ENCODE measurements at regions not wholly inside any gene's neighbourhood (a gene's known extent, or its start where the extent isn't known, plus 50 kb on each side); places are given as distances from the start of the nearest gene placed in this dataset.

DNA sequence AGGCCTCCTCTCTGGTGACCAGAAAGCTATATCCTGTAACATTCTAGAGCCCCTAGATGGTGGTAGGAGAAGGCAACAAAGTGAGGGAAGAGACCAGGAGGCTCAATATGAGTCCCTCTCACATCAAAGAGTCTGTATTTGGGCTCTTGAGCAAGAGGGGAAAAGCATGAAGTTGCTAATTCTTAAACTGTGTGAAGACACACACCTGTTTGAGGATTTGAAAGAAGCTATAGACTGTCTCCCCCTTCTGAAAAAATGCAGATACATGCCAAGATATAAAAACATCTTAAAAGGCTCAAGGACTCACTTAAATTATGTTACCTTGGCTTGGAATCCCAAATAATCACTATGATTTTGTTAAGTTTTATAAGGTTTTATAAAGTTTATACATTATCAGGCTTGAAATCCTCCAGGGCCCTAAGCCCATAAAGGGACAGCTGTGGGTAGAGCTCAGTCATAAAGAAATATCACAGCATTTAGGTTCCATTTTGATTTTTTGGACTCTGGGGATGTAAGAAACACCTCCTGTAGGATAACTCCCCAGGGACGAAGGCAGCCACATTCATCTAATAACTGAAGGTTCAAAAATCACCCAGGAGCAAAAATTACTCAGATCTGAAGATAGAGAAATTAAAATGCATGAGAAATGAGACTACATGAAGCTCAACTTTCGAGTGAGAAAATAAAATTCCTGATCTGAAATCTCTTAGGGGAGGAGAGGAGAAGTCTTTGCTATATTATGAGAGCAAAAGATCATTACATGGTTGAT is 136.1 kb upstream of the LGALSL start:
- no peak for DNase-seq

- no peak for DNase-seq
Measured at GRCh38 chr2:64318476-64318748, 135.6 kb upstream of the LGALSL start.

- DNase-seq, result no peak
Measured at GRCh38 chr2:64319896-64320295, 134.1 kb upstream of the LGALSL start.

- no peak for DNase-seq
Measured at GRCh38 chr2:64322433-64322832, 131.5 kb upstream of the LGALSL start.

DNA sequence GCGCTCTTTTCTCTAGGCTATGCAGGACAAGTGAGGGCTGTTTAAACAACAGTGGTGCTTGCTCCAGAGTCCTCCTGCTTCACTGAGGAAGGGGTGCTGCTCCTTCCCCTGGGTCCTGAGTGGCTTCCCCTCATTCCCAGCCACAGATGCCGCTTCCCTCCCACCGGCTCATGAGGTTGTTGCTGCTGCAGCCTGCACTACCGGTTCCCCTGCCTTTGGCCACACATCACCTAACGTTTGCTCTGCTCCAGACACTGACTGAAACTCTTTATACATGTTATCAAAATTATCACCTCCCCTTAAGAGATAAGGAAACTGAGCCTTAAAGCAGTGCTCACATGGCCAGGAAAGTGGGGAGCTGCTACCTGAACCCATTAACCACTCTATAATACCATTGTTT is 130.8 kb upstream of the LGALSL start:
- no peak for DNase-seq

DNA sequence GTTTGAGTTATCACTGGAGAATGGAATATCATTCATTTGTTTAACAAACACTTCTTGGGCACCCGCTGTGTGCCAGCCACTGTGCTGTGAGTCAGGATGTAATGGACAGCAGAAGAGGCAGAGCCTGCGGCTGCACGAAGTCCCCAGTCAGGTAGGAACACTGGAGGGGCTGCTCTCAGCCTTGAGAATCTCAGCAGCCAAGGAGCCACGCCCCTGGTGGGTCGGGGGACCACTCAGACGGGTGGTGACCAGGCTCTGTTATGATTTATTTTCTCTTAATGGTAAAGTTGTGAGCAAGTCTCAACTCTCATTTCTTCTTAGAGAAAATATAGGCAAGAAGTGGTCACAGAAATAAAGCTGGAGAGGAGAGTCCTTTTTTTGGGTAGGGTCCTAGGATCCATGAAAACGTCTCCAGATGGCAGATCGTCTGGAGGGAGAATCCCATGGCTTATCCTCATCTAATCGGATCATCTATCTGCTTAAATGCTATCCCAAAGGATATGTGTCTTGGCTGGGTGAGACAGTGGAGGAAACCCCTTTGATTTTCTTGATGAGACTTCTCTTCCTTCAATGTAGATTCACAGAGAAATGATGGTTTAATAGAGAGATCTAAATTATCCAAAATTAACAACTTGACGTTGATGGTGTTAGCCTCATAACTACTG is 129.1 kb upstream of the LGALSL start:
- DNase-seq, result no peak

GRCh38 chr2:64325477-64325851 is 128.5 kb upstream of the LGALSL start:
- DNase-seq, result no peak

DNA sequence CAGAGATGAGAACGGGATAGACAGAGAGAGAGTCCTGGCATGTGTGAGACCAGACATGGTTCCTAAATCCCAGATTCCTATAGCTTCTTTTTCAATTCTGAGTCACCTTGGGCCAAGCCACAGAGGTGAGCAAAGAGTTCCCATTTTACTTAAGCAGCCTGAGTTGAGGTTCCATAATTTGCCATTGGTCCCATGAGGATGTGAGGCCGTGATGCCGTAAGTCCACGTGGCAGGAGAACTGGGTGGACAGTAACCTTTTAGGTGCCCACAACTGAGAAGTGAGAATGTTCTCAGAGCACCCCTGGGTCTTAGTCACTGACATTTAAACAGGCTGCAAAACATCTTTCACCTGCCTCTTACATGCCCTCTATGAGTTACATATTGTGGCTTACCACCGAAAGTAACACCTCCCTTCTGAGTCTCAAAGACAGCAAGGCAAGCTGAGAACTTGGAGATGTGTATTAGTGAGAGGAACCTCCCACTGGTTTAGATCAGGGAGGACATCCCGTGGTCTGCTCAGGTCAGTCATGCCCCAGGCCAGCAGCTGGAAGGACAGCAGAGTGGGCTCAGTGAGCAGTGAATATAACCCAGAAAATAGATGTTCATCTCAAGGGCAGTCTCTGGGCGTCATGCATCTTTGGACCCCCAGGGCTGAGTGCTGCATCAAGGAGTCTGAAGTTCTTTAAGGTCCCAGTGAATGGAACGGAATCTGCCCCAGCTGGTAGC is 127.9 kb upstream of the LGALSL start:
- no peak for DNase-seq

DNA sequence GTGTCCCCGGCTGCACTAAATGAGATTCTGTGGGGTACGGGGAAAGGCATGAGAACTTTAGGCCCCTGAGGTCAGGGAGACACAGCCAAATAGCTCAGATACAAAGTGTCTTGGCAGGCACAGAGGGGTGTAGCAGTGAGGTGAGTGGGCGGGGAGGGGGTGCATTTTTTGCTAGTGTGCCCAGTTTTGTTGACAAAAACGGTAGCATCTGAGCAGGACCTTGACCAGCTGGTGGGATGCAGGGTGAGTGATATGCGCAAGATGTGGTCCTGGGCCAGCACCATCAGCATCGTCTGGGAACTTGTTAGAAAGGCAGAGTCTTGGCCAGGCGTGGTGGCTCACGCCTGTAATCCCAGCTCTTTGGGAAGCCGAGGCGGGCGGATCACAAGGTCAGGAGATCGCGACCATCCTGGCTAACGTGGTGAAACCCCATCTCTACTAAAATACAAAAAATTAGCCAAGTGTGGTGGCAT is 127.3 kb upstream of the LGALSL start:
- no peak for DNase-seq

- no peak for DNase-seq
Measured at GRCh38 chr2:64327129-64327509, 126.8 kb upstream of the LGALSL start.

DNA sequence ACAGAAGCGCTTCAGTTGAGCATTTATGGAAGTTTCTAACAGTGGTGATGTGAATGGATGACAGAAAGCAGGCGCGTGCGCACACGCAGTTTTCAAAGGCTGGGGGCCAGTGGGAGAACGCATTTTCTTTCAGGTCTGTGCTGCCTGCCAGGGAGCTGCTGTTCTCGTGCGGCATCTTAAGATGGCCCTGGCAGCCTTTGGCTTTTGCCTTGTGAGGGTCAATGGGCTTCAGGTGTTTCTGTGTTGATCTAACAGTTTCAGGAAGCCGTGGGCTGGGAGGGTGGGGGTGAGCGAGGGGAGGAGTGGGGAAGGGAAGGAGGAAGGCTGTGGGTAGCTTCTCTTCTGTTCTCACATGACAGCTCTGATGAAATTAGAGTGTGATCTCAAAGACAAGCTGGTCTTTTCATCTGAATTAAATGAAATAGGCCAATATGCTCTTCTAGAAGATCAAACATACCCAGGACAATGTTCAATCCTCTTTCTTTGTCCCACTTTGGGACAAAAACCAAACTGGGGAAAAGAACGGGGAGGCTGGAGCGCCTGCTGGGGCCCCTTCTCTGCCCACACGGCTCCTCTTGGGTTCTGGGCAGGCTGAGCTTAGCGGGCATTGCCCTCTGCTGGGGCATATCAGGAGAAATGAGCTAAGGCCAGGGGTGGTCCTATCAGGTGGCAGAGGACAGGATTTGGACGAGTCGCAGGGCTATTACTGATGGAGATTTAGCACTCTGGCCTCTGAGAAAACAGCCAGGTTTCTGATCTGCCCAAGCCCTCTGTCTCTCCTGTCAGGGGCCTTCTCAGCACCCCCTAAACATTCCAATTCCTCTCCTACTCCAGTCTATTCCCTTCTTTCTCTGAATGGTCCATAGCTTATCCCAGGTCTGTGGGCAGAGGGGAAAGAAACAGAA is 126.2 kb upstream of the LGALSL start:
- no peak for DNase-seq

DNA sequence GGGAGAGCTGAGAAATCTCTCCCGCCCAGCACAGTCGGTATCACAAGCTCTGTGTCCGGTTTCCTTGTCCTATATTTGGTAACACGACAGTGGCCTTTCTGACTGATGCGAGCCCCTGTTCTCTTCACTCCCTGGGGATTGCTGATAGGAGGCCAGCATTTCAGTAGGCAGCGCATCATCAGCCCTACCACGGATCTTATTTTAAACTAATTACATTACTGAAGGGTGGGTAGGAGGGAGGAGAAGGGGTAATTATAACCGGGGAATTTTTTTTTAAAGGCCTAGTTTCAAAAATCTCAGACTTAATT is 125.6 kb upstream of the LGALSL start:
- DNase-seq, result no peak

- no peak for DNase-seq
Measured at GRCh38 chr2:64328756-64329155, 125.2 kb upstream of the LGALSL start.

DNA sequence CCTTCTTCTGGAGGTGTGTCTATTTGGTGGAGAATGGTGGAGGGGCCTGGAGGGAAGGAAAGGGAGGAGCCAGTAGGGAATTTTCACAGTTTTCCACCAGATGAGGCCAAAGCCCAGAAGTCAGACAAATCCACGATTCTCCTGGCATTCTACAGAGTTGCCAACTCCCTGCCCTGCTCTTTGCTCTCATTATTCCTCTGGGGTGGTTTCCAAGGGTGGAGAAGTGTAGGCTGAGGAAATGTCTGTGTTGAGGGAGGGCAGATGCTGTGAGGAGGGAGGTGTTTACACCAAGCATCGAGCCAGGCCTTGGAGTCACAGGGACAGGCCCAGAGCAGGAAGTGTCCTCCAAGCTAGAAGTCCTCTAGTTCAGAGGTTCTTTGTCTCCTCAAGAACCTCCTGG is 124.1 kb upstream of the LGALSL start:
- no peak for DNase-seq

DNA sequence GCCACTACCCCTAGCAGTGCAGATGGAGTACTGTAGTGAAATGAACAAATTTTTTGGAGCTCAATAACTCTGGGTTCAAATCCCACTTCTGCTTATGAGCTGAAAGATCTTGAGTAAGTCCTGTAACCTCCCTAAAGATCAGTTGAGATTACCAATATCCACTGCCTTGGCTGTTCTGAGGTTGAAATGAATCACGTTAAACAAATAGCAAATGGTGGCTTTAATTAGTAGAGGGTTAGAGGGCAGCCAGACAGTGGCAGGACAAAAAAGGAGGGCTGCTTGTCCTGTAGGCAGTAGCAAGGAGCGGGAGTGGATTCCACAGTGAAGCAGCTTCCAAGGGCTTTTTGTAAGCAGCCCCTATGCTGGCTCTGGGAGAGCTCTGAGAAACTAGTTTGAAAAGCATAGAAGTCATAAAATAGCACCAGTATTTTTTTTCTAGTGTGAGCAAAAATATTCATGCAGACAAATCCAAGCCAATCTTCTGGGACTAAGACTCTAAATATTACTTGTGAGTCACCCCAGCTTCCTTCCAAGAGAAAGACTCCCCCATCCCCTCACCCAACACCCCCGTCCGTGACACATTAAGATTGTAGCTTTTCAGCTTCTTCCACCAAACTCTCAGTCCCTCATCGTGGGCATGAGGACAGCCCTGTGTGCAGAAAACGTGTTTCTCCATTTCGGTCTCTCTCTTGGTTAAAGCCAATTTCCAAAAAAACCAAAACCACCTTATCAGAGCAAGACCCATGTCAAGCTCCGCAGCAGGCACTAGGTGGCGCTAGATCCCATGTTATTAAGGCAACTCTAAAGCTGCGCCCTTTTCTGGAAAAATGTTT is 123.5 kb upstream of the LGALSL start:
- peak; percentile 89 for DNase-seq

- DNase-seq, result no peak
Measured at GRCh38 chr2:64331114-64331645, 122.8 kb upstream of the LGALSL start.

DNA sequence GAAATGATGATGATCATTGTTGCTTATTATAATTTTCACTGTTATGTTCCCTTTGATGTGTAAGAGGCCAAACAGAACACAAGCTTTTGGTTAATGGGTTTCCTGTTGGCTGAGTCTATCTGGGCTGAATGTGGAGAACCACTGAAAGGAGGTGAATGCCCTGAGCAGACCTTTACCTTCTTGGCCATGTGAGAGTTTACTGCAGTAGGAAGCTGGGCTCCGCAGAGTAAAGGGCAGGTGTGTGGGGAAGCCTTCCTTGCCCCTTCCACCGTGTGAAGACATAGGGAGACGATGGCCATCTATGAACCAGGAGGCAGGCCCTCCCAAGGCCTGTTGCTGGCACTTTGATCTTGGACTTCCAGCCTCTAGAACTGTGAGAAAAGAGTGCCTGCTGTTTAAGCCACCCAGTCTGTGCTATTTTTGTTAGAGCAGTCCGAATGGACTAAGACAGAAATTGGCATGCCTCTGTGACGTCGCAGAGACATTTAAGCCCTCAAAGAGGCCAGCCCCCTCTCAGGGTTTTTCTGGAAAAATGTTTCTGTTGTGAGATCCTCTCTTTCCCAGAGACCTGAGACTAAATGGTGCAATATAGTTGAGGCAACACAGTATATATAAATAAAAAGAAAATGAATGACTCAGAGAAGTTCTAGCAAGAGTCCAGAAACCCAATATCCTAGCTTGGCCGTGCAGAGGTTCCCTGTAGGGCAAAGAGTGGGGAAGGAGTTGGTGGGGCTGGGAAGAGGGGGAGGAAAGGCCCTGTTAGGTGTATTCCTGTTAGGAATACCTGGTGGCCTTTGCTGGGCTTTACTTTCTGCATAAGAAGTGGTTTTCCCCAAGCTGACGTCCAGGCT is 121.9 kb upstream of the LGALSL start:
- no peak for DNase-seq

DNA sequence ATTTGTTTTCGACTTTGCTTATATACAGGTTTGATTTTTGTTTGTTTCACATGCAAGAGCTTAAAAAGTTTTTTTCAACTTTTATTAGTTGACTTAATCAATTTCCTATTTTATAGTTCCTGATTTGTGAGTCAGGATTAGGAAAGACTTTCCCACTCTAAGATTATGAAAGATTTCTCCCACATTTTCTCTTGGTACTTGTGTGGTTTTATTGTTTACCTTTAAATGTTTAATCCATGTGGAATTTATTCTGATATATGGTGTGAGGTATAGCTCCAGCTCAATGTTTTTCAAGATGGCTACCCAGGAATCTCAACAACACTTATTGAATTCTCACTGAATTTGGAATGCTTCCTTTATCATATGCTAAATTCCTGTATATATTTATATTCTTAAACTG is 117.8 kb upstream of the LGALSL start:
- no peak for DNase-seq

GRCh38 chr2:64337314-64337713 is 116.6 kb upstream of the LGALSL start:
- DNase-seq, result no peak

DNA sequence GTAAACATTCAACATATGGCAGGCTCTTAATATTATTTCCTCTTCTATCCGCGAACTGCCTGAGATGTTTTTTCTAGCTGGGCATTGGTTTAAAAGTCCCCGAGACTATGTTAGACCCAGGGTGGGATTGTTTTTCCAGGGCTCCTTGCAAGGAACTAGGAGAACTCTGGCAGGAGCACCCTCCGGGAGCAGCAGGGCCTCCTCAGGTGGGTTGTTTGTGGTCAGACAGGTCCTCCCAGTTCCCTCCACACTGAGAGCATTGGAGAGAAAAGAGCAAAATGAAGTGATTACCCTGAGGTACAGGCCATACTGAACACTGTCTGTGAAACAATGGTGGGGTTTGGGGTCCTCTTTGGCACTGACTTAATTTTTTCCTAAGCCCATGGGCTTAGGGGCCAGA is 115.9 kb upstream of the LGALSL start:
- no peak for DNase-seq

Data from renal pelvis (tissue), 1 donor.